ENCODE measurements at regions not wholly inside any gene's neighbourhood (a gene's known extent, or its start where the extent isn't known, plus 50 kb on each side); places are given as distances from the start of the nearest gene placed in this dataset.
"Not testable (repeated sequence)": the region's sequence is repeated elsewhere in the genome, so short reads cannot be mapped to it uniquely, and the experiment has no call there.

- no peaks in the 10 kb centered on the region for H3K9me3 ChIP-seq (ENCODE audit: low read length)
- no peak overlapping the region for H3K4me3 ChIP-seq (ENCODE audit: low read depth in 1 of 2, low read length in 2 of 2)
- H3K4me1 ChIP-seq (ENCODE audit: insufficient read depth, low read length) = peaks cover 9% of the 10 kb centered on the region
- no peaks in the 10 kb centered on the region for H3K36me3 ChIP-seq (ENCODE audit: insufficient read depth, low read length)
- no peaks in the 10 kb centered on the region for H3K27me3 ChIP-seq (ENCODE audit: control insufficient read depth in 1 of 2, insufficient read depth in 2 of 2, low read length in 2 of 2)
- no peak overlapping the region for H3K9ac ChIP-seq (ENCODE audit: low read length)
- no peak overlapping the region for H3K27ac ChIP-seq (ENCODE audit: low read depth, low read length)
Observed at GRCh38 chr5:86439593-86440110, 178.1 kb upstream of the COX7C start.

GRCh38 chr5:86442036-86442745 is 175.6 kb upstream of the COX7C start:
- Histone ChIP-seq H3K4me1 (ENCODE audit: insufficient read depth, low read length) (peaks cover 9% of the 10 kb centered on the region), H3K4me3 (ENCODE audit: low read depth in 1 of 2, low read length in 2 of 2) (no peak overlapping the region), H3K27ac (ENCODE audit: low read depth, low read length) (no peak overlapping the region), H3K9ac (ENCODE audit: low read length) (no peak overlapping the region), H3K27me3 (ENCODE audit: control insufficient read depth in 1 of 2, insufficient read depth in 2 of 2, low read length in 2 of 2) (no peaks in the 10 kb centered on the region), H3K9me3 (ENCODE audit: low read length) (no peaks in the 10 kb centered on the region), H3K36me3 (ENCODE audit: insufficient read depth, low read length) (no peaks in the 10 kb centered on the region)

- Histone ChIP-seq H3K4me3 (ENCODE audit: low read depth in 1 of 2, low read length in 2 of 2) (no peak overlapping the region), H3K27ac (ENCODE audit: low read depth, low read length) (no peak overlapping the region), H3K9ac (ENCODE audit: low read length) (no peak overlapping the region), H3K27me3 (ENCODE audit: control insufficient read depth in 1 of 2, insufficient read depth in 2 of 2, low read length in 2 of 2) (no peaks in the 10 kb centered on the region), H3K36me3 (ENCODE audit: insufficient read depth, low read length) (no peaks in the 10 kb centered on the region), H3K9me3 (ENCODE audit: low read length) (no peaks in the 10 kb centered on the region), H3K4me1 (ENCODE audit: insufficient read depth, low read length) (peaks cover 4% of the 10 kb centered on the region)
Observed at GRCh38 chr5:86447362-86447761, 170.4 kb upstream of the COX7C start.

- H3K36me3 ChIP-seq (ENCODE audit: insufficient read depth, low read length) = no peaks in the 10 kb centered on the region
- H3K9me3 ChIP-seq (ENCODE audit: low read length) = no peaks in the 10 kb centered on the region
- no peak overlapping the region for H3K27ac ChIP-seq (ENCODE audit: low read depth, low read length)
- no peaks in the 10 kb centered on the region for H3K4me1 ChIP-seq (ENCODE audit: insufficient read depth, low read length)
- H3K4me3 ChIP-seq (ENCODE audit: low read depth in 1 of 2, low read length in 2 of 2) = no peak overlapping the region
- no peak overlapping the region for H3K9ac ChIP-seq (ENCODE audit: low read length)
- H3K27me3 ChIP-seq (ENCODE audit: control insufficient read depth in 1 of 2, insufficient read depth in 2 of 2, low read length in 2 of 2) = no peaks in the 10 kb centered on the region
Observed at GRCh38 chr5:86452251-86452650, 165.5 kb upstream of the COX7C start.

GRCh38 chr5:86460519-86460918 is 157.2 kb upstream of the COX7C start:
- Histone ChIP-seq H3K9ac (ENCODE audit: low read length) (no peak overlapping the region), H3K9me3 (ENCODE audit: low read length) (no peaks in the 10 kb centered on the region), H3K36me3 (ENCODE audit: insufficient read depth, low read length) (no peaks in the 10 kb centered on the region), H3K4me1 (ENCODE audit: insufficient read depth, low read length) (no peaks in the 10 kb centered on the region), H3K27me3 (ENCODE audit: control insufficient read depth in 1 of 2, insufficient read depth in 2 of 2, low read length in 2 of 2) (no peaks in the 10 kb centered on the region), H3K4me3 (ENCODE audit: low read depth in 1 of 2, low read length in 2 of 2) (no peak overlapping the region), H3K27ac (ENCODE audit: low read depth, low read length) (no peak overlapping the region)

- Histone ChIP-seq H3K36me3 (ENCODE audit: insufficient read depth, low read length) (no peaks in the 10 kb centered on the region), H3K4me1 (ENCODE audit: insufficient read depth, low read length) (no peaks in the 10 kb centered on the region), H3K9me3 (ENCODE audit: low read length) (no peaks in the 10 kb centered on the region), H3K9ac (ENCODE audit: low read length) (no peak overlapping the region), H3K4me3 (ENCODE audit: low read depth in 1 of 2, low read length in 2 of 2) (no peak overlapping the region), H3K27me3 (ENCODE audit: control insufficient read depth in 1 of 2, insufficient read depth in 2 of 2, low read length in 2 of 2) (no peaks in the 10 kb centered on the region), H3K27ac (ENCODE audit: low read depth, low read length) (no peak overlapping the region)
Observed at GRCh38 chr5:86461169-86461956, 156.4 kb upstream of the COX7C start.

- no peaks in the 10 kb centered on the region for H3K9me3 ChIP-seq (ENCODE audit: low read length)
- H3K27ac ChIP-seq (ENCODE audit: low read depth, low read length) = no peak overlapping the region
- H3K4me3 ChIP-seq (ENCODE audit: low read depth in 1 of 2, low read length in 2 of 2) = no peak overlapping the region
- H3K36me3 ChIP-seq (ENCODE audit: insufficient read depth, low read length) = no peaks in the 10 kb centered on the region
- no peak overlapping the region for H3K9ac ChIP-seq (ENCODE audit: low read length)
- H3K27me3 ChIP-seq (ENCODE audit: control insufficient read depth in 1 of 2, insufficient read depth in 2 of 2, low read length in 2 of 2) = no peaks in the 10 kb centered on the region
- H3K4me1 ChIP-seq (ENCODE audit: insufficient read depth, low read length) = no peaks in the 10 kb centered on the region
Observed at GRCh38 chr5:86463339-86463738, 154.4 kb upstream of the COX7C start.

GRCh38 chr5:86465052-86465838 is 152.5 kb upstream of the COX7C start:
- no peaks in the 10 kb centered on the region for H3K36me3 ChIP-seq (ENCODE audit: insufficient read depth, low read length)
- H3K4me3 ChIP-seq (ENCODE audit: low read depth in 1 of 2, low read length in 2 of 2) = no peak overlapping the region
- H3K9me3 ChIP-seq (ENCODE audit: low read length) = no peaks in the 10 kb centered on the region
- no peaks in the 10 kb centered on the region for H3K27me3 ChIP-seq (ENCODE audit: control insufficient read depth in 1 of 2, insufficient read depth in 2 of 2, low read length in 2 of 2)
- H3K27ac ChIP-seq (ENCODE audit: low read depth, low read length) = no peak overlapping the region
- H3K4me1 ChIP-seq (ENCODE audit: insufficient read depth, low read length) = no peaks in the 10 kb centered on the region
- no peak overlapping the region for H3K9ac ChIP-seq (ENCODE audit: low read length)

GRCh38 chr5:86466721-86467120 is 151.0 kb upstream of the COX7C start:
- not testable (repeated sequence) for H3K9ac ChIP-seq (ENCODE audit: low read length); H3K4me3 ChIP-seq (ENCODE audit: low read depth in 1 of 2, low read length in 2 of 2); H3K9me3 ChIP-seq (ENCODE audit: low read length); H3K4me1 ChIP-seq (ENCODE audit: insufficient read depth, low read length); H3K27ac ChIP-seq (ENCODE audit: low read depth, low read length); H3K36me3 ChIP-seq (ENCODE audit: insufficient read depth, low read length); H3K27me3 ChIP-seq (ENCODE audit: control insufficient read depth in 1 of 2, insufficient read depth in 2 of 2, low read length in 2 of 2)

- H3K9me3 ChIP-seq (ENCODE audit: low read length) = no peaks in the 10 kb centered on the region
- no peak overlapping the region for H3K4me3 ChIP-seq (ENCODE audit: low read depth in 1 of 2, low read length in 2 of 2)
- no peak overlapping the region for H3K27ac ChIP-seq (ENCODE audit: low read depth, low read length)
- H3K4me1 ChIP-seq (ENCODE audit: insufficient read depth, low read length) = no peaks in the 10 kb centered on the region
- H3K9ac ChIP-seq (ENCODE audit: low read length) = no peak overlapping the region
- H3K27me3 ChIP-seq (ENCODE audit: control insufficient read depth in 1 of 2, insufficient read depth in 2 of 2, low read length in 2 of 2) = no peaks in the 10 kb centered on the region
- no peaks in the 10 kb centered on the region for H3K36me3 ChIP-seq (ENCODE audit: insufficient read depth, low read length)
Observed at GRCh38 chr5:86482008-86482407, 135.7 kb upstream of the COX7C start.

GRCh38 chr5:86493777-86494176 is 124.0 kb upstream of the COX7C start:
- no peak overlapping the region for H3K4me3 ChIP-seq (ENCODE audit: low read depth in 1 of 2, low read length in 2 of 2)
- no peak overlapping the region for H3K9ac ChIP-seq (ENCODE audit: low read length)
- no peak overlapping the region for H3K27ac ChIP-seq (ENCODE audit: low read depth, low read length)
- no peaks in the 10 kb centered on the region for H3K9me3 ChIP-seq (ENCODE audit: low read length)
- no peaks in the 10 kb centered on the region for H3K36me3 ChIP-seq (ENCODE audit: insufficient read depth, low read length)
- no peaks in the 10 kb centered on the region for H3K4me1 ChIP-seq (ENCODE audit: insufficient read depth, low read length)
- H3K27me3 ChIP-seq (ENCODE audit: control insufficient read depth in 1 of 2, insufficient read depth in 2 of 2, low read length in 2 of 2) = no peaks in the 10 kb centered on the region
